AG04449 (cell line): ENCODE measurements at regions not wholly inside any gene's neighbourhood (a gene's known extent, or its start where the extent isn't known, plus 50 kb on each side); places are given as distances from the start of the nearest gene placed in this dataset.

ENCODE experiments used
- CTCF ChIA-PET: fragments of 350-600 bp; formaldehyde crosslinking; extraction: SDS; loops from one replicate; lab custom pipeline; 2021; ENCODE audit warnings: antibody characterized with exemption; lab: Yijun Ruan, JAX
- POLR2A ChIA-PET: fragments of 400-600, 350-600 bp; formaldehyde crosslinking; extraction: SDS; loops from one replicate; lab custom pipeline; 2020; ENCODE audit warnings: antibody characterized with exemption, inconsistent platforms; lab: Yijun Ruan, JAX
- DNase-seq: peaks from one replicate; pipeline ENCODE4 v3.0.0-alpha.2; 2010; ENCODE audit warnings: low read depth, low spot score
- H3K4me3 ChIP-seq: 2 replicates; pipeline ENCODE4 v1.5.1; 2011; ENCODE audit warnings: low read depth, mild to moderate bottlenecking, control low read depth, low read length
- TF ChIP-seq, protein P1 (sequence below): IDR thresholded peaks from one replicate; pipeline ENCODE4 v1.5.1; 2011; ENCODE audit warnings: mild to moderate bottlenecking, moderate library complexity, low read length, control low read depth, inconsistent platforms; ENCODE audit not compliant: insufficient read depth; ENCODE audit errors: missing control alignments

DNA sequence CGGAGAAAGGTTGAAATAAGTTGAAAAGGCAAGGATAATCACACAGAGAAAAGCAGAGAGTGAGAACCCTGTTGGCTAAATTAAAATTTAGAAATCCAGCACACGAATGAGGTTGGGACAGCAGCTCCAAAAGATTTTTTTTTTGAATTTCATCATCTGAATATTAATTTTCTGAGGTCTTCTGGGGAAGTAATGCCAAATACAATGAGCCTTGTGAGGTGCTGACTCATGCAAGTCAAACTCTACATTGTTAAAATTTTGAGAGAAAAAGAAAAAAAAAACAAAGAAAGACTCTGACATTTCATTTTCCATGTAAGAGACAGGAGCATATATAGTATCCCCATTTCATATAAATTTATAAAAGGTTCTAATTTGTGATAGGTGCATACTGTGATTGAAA lies 614.2 kb upstream of the CDH2 start:
- no peak overlapping the region for H3K4me3 ChIP-seq
- TF ChIP-seq, protein P1, sequence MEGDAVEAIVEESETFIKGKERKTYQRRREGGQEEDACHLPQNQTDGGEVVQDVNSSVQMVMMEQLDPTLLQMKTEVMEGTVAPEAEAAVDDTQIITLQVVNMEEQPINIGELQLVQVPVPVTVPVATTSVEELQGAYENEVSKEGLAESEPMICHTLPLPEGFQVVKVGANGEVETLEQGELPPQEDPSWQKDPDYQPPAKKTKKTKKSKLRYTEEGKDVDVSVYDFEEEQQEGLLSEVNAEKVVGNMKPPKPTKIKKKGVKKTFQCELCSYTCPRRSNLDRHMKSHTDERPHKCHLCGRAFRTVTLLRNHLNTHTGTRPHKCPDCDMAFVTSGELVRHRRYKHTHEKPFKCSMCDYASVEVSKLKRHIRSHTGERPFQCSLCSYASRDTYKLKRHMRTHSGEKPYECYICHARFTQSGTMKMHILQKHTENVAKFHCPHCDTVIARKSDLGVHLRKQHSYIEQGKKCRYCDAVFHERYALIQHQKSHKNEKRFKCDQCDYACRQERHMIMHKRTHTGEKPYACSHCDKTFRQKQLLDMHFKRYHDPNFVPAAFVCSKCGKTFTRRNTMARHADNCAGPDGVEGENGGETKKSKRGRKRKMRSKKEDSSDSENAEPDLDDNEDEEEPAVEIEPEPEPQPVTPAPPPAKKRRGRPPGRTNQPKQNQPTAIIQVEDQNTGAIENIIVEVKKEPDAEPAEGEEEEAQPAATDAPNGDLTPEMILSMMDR: no peak
- ChIA-PET CTCF (no interaction called here), POLR2A (no interaction called here)
- DNase-seq: no peak

DNA sequence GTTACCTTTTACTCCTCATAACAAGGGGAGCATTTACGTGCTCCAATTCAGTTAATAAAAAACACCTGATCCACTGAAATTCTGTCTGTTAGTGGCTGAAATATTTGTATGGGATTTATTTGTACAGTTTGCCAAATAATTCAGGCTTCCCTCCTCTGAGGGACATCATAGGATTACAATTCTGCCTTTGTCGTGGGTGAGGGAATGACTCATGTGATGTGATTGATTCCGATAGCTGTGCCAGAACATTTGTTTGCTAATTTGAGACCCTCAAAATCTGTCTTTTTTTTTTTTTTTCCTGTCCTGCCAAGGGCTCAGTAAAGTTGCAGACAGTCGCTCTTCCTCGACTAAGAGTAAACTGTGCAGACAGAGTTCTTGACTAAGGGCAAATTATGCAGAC lies 612.6 kb upstream of the CDH2 start:
- TF ChIP-seq, protein P1: no peak
- ChIA-PET POLR2A (no interaction called here), CTCF (no interaction called here)
- DNase-seq: no peak
- no peak overlapping the region for H3K4me3 ChIP-seq

DNA sequence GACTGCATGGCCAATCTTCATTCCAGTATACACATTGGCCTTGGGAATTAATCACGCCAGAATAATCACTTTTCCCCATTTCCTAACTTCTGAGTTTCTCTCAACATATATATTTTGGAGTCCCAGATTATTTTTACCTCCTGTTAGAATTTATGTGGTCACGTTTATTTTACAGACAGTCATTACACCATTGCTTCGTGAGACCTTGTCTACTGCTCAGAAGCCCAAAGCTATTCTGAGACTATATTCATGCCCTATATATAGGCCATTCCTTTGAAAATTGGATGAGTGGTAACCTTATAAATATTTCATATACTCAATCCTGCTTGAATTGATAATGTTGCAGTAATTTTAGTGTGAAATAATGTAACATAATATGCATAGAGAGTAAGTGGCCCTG lies 610.0 kb upstream of the CDH2 start:
- ChIA-PET POLR2A (interaction anchor here (0.7 kb wide), 1 partner anchor 1075 kb away, joined by 3 read pairs; no protein-coding TSS in a partner anchor), CTCF (no interaction called here)
- no peak for DNase-seq
- TF ChIP-seq, protein P1: no peak
- H3K4me3 ChIP-seq: no peak overlapping the region

DNA sequence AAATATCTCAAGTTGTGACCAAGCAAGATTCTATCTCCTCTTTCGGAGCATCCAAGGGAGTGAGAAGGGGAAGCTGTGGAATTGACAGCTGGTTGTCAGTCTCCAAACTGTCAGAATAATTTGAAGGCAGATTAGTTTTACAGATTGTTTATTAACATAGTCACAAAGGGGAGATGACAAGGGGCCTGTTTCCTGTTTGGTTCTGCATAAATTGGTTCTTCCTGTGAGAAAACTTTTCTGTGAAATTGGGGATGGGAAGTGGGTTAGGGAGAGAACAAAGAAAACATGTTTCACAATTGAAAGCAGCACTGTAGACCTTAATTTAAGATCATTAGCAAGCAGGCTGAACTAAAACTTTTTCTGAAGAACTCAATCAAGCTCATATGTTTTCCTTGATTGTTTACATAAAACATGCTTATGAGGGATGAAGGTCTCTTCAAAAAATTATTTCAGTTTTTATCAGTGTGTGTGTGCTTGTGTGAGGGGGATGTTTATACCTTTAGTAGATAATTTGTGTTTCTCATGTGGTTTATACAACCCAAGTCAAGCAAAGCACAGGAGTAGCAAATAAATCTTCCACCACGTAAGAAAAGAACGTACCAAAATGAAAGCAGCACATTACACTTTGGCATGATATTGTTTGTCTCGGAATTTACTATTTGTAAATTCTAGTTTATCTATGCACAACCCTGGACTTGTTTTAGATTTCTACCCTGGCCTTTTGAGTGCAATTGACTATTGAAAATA lies 604.9 kb upstream of the CDH2 start:
- POLR2A ChIA-PET: no interaction called here
- no peak overlapping the region for H3K4me3 ChIP-seq
- CTCF ChIA-PET: no interaction called here
- TF ChIP-seq, protein P1: no peak
- DNase-seq: no peak

DNA sequence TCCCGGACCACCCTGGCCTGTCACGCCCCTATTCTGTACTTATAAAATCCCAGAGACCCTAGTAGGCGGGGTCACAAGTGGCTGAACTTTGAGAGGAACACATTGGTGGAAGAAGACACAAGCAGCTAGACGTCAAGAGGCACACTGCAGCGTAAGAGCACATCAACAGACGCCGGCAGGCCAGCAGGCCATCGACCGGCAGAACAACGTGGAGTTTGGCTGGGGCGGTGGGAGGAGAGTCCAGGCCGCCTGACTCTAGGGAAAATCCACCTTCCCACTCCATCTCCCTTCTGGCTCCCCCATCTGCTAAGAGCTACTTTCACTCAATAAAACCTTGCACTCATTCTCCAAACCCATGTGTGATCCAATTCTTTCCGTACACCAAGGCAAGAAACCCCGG lies 601.8 kb upstream of the CDH2 start:
- no peak for DNase-seq
- H3K4me3 ChIP-seq: no peak overlapping the region
- TF ChIP-seq, protein P1: no peak
- ChIA-PET CTCF (no interaction called here), POLR2A (no interaction called here)

DNA sequence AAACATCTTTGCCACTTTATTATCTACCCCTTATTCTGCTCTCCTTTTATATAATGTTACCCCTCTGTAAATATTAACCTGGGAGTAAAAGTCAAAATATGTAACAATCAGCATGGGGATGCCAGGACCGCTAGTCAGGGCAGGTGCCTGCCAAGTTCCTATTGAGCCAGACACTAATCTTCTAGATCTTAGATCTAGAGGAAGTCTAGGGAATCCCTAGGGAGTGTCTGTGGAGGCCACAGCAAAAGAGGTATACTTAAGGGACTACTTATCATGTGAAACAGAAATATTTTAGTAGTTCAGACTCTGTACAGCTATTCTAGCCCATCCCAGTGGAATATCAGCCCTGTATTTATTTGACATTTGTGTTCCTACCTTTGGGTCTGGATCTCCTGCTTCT lies 600.8 kb upstream of the CDH2 start:
- POLR2A ChIA-PET: no interaction called here
- CTCF ChIA-PET: no interaction called here
- TF ChIP-seq, protein P1: no peak

More for the DNA sequence above, 600.8 kb upstream of the CDH2 start:
- no peak for DNase-seq
- H3K4me3 ChIP-seq: no peak overlapping the region
